Body of pancreas (tissue), 4 donors: ENCODE measurements at regions not wholly inside any gene's neighbourhood (a gene's known extent, or its start where the extent isn't known, plus 50 kb on each side); places are given as distances from the start of the nearest gene placed in this dataset.

Experiments
- ATAC-seq: fragments of 150-250 bp; one replicate; pipeline ENCODE4 v1.9.1; 2016
- DNase-seq, 4 donors: peaks; one replicate each; pipeline ENCODE4 v3.0.0-alpha.2; 2019
- H3K27ac ChIP-seq, 4 donors: fragments of 200-600 bp; sonication (generic); 1 replicate in 3 of 4; 2 replicates in 1 of 4; pipeline versions ENCODE4 v1.5.1 to v1.6.1; 2016 to 2019; ENCODE audit warnings: mild to moderate bottlenecking in 1 of 4, mixed read lengths in 1 of 4, moderate library complexity in 1 of 4
- H3K27me3 ChIP-seq, 2 donors: fragments of 200-600 bp; sonication (generic); one replicate each; pipeline ENCODE4 v1.6.0; 2016; ENCODE audit warnings: mild to moderate bottlenecking in 1 of 2
- H3K36me3 ChIP-seq, 2 donors: fragments of 200-600 bp; sonication (generic); replicated peaks in 1 of 2; 2 replicates each; pipeline ENCODE4 v1.5.1; 2016; ENCODE audit warnings: low read depth in 2 of 2; ENCODE audit not compliant: insufficient read depth in 1 of 2
- H3K4me1 ChIP-seq: fragments of 200-600 bp; sonication (generic); one replicate; pipeline ENCODE4 v1.6.0; 2016
- H3K4me3 ChIP-seq, 2 donors: fragments of 200-600 bp; sonication (generic); 1 replicate in 1 of 2; 2 replicates in 1 of 2; pipeline ENCODE4 v1.5.1; 2016 to 2019
- H3K9me3 ChIP-seq, 3 donors: fragments of 200-600 bp; sonication (generic); 1 replicate in 2 of 3; 2 replicates in 1 of 3; pipeline ENCODE4 v1.5.1; 2016
- CTCF ChIP-seq, 7 experiments: fragments of 450-650 bp in 4 of 7; fragments of 200-600 bp in 3 of 7; sonication (generic) in 3 of 7; IDR thresholded peaks; one replicate each; pipeline ENCODE4 v1.5.1; 2016 to 2019; ENCODE audit warnings: antibody characterized with exemption in 7 of 7
- POLR2A ChIP-seq, 3 donors: fragments of 450-650 bp; IDR thresholded peaks; one replicate each; pipeline ENCODE4 v1.6.1; 2016; ENCODE audit warnings: antibody characterized with exemption in 3 of 3, mild to moderate bottlenecking in 2 of 3
- WGBS, 2 donors: methylation state at CpG; one replicate each; pipeline ENCODE4 v1.1.5; 2017; 5-methylcytosine and 5-hydroxymethylcytosine counted together
- intact Hi-C: fragments of 100-400 bp; cut with DNase I; formaldehyde crosslinking; loops from one replicate; pipeline ENCODE4 v1.15.1; 2023

- Histone ChIP-seq H3K27ac (no peak overlapping the region), H3K4me1 (no peaks in the 10 kb centered on the region), H3K4me3 (no peak overlapping the region), H3K9me3 (no peaks in the 10 kb centered on the region), H3K27me3 (no peaks in the 10 kb centered on the region), H3K36me3 (no peaks in the 10 kb centered on the region)
- ATAC-seq (no peak), DNase-seq (no peak)
- intact Hi-C loops: no loop called here
- WGBS, 2 donors: 81 to 85% methylated on average over 5 of the region's 5 CpGs
- no peak for TF ChIP-seq CTCF (IDR thresholded peaks at IDR 0.05)
- no peak for TF ChIP-seq POLR2A (IDR thresholded peaks at IDR 0.05)
Observed at GRCh38 chr18:45497595-45498286, 117.5 kb upstream of the SLC14A2 start.

DNA sequence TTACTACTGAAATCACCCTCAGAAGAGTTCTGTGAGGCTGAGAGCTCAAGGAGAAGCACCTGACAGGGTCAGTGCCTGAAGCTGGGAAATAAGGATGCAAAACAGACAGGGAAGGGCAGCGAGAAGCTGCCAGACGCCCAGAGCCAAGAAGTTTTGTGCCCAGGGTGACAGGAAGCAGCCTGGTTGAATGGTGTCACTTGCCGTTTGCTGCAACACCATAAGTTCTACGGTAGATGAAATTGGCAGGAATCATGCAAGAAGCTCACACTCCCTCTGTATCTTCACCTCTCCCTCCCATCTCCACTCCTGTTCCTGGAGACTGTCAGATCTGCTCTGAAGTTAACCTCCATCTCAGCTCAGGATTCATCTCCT is 117.0 kb upstream of the SLC14A2 start:
- WGBS, 2 donors: 53 to 62% methylated on average over 4 of the region's 4 CpGs
- ATAC-seq (no peak), DNase-seq (no peak)
- Histone ChIP-seq H3K27ac (no peak overlapping the region), H3K4me1 (no peaks in the 10 kb centered on the region), H3K4me3 (no peak overlapping the region), H3K36me3 (no peaks in the 10 kb centered on the region), H3K9me3 (no peaks in the 10 kb centered on the region), H3K27me3 (no peaks in the 10 kb centered on the region)
- intact Hi-C loops: no loop called here
- TF ChIP-seq POLR2A (IDR thresholded peaks at IDR 0.05) (no peak), CTCF (IDR thresholded peaks at IDR 0.05) (no peak)

DNA sequence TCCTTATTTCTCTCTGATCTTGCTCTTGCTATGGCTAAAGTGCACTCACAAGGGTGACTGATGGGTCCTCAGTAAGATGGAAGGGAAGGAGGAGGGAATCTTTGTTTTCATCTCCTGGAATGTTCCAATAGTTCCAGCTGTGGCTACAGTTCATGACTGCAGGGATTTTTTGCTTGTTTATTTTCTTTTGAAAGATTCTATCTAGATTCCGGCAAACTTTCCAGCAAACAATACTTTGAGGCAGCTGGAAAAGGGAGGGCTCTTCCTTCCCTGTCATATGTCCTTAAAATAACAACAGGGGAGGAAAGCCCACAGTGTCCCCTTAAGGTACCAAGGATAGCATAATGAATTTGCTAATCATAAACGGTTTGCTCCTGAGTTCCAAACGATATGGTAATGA is 111.3 kb upstream of the SLC14A2 start:
- no peak overlapping the region for H3K27ac ChIP-seq
- intact Hi-C loops: no loop called here
- no peak for DNase-seq

GRCh38 chr18:45505497-45506206 is 109.6 kb upstream of the SLC14A2 start:
- no peak for DNase-seq
- intact Hi-C loops: no loop called here
- Histone ChIP-seq H3K27ac (no peak overlapping the region), H3K27me3 (no peaks in the 10 kb centered on the region), H3K4me1 (no peaks in the 10 kb centered on the region), H3K36me3 (no peaks in the 10 kb centered on the region), H3K9me3 (no peaks in the 10 kb centered on the region), H3K4me3 (no peak overlapping the region)
- WGBS, 2 donors: 58 to 68% methylated on average over 12 of the region's 12 CpGs
- TF ChIP-seq POLR2A (IDR thresholded peaks at IDR 0.05): no peak
- no peak for TF ChIP-seq CTCF (IDR thresholded peaks at IDR 0.05)
- no peak for ATAC-seq

More for the DNA sequence above, 111.3 kb upstream of the SLC14A2 start:
- no peaks in the 10 kb centered on the region for H3K4me1 ChIP-seq
- 36 to 41% methylated on average over 3 of the region's 3 CpGs for WGBS, 2 donors
- H3K27me3 ChIP-seq: no peaks in the 10 kb centered on the region
- TF ChIP-seq CTCF (IDR thresholded peaks at IDR 0.05): no peak
- TF ChIP-seq POLR2A (IDR thresholded peaks at IDR 0.05): no peak
- ATAC-seq: no peak
- H3K4me3 ChIP-seq: no peak overlapping the region
- H3K9me3 ChIP-seq: no peaks in the 10 kb centered on the region
- no peaks in the 10 kb centered on the region for H3K36me3 ChIP-seq

DNA sequence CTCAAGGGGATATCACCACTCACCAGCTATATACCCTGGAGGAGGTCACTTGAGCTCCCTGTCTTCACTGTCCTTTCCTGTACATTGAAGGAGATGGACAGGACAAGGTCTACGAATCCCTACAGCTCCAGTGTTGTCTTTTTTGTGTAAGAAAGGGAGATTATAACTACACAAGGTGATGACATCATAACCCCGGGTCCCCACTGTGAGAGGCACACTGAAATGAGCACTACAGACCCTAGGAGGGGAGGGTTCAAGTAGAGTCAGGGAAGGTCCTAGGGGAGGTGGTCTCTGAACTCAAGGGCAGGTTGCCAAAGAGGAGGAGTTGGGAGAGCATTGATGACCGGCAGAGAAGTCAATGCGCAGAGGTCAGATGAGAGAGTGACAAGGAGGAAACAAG is 108.3 kb upstream of the SLC14A2 start:
- Histone ChIP-seq H3K4me1 (no peaks in the 10 kb centered on the region), H3K27ac (no peak overlapping the region), H3K4me3 (no peak overlapping the region), H3K9me3 (no peaks in the 10 kb centered on the region), H3K36me3 (no peaks in the 10 kb centered on the region), H3K27me3 (no peaks in the 10 kb centered on the region)
- ATAC-seq: no peak
- no peak for DNase-seq
- 85 to 93% methylated on average over 4 of the region's 4 CpGs for WGBS, 2 donors
- no peak for TF ChIP-seq CTCF (IDR thresholded peaks at IDR 0.05)
- TF ChIP-seq POLR2A (IDR thresholded peaks at IDR 0.05): no peak
- intact Hi-C loops: no loop called here
